SH-SY5Y (cell line): ENCODE measurements at regions not wholly inside any gene's neighbourhood (a gene's known extent, or its start where the extent isn't known, plus 50 kb on each side); places are given as distances from the start of the nearest gene placed in this dataset.

Experiments
- GATA2 ChIP-seq: IDR thresholded peaks from 2 replicates; pipeline ENCODE4 v1.6.1; 2011; ENCODE audit warnings: mild to moderate bottlenecking, low read depth, low read length
- GATA3 ChIP-seq: IDR thresholded peaks from 2 replicates; pipeline ENCODE4 v1.6.1; 2011; ENCODE audit warnings: low read depth, mild to moderate bottlenecking, low read length, moderate library complexity

DNA sequence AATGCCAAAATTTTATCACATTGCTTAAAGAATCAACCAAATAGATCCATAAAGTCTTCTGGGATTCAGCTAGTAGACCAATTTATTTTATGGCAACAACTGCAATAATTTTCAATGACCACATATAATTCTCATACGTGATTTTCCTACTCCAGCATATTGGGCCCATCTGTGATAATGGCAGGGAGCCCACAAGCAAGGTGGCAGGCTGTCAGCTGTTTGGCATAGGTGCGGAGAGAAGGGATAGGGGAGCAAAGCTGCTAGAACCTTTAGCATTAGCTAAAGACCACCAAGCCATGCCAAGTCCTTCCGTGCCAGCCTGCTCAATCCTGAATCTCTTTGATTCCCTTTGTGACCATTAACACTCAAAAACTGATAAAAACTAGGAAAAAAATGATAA, 721.2 kb downstream of the XPNPEP1 start:
- TF ChIP-seq GATA2: no peak
- TF ChIP-seq GATA3: no peak
